ENCODE measurements at regions not wholly inside any gene's neighbourhood (a gene's known extent, or its start where the extent isn't known, plus 50 kb on each side); places are given as distances from the start of the nearest gene placed in this dataset.

- TF ChIP-seq CTCF (IDR thresholded peaks at IDR 0.05; ENCODE audit: low read depth, low read length, poor library complexity, severe bottlenecking): peak; percentile 54
- TF ChIP-seq EZH2phosphoT487 (IDR thresholded peaks at IDR 0.05; ENCODE audit: borderline replicate concordance, low read length): no peak
Observed at GRCh38 chr14:25833341-25834126, 764.3 kb downstream of the NOVA1 start.

Data from DOHH2 (cell line).